HG02763 (cell line): ENCODE measurements at regions not wholly inside any gene's neighbourhood (a gene's known extent, or its start where the extent isn't known, plus 50 kb on each side); places are given as distances from the start of the nearest gene placed in this dataset.

ENCODE experiments used
- ATAC-seq: cut with Tn5 transposase; IDR thresholded peaks from one replicate; pipeline ENCODE4 v1.9.1; 2021; ENCODE audit warnings: mild to moderate bottlenecking, moderate library complexity; ENCODE audit not compliant: unreplicated experiment

DNA sequence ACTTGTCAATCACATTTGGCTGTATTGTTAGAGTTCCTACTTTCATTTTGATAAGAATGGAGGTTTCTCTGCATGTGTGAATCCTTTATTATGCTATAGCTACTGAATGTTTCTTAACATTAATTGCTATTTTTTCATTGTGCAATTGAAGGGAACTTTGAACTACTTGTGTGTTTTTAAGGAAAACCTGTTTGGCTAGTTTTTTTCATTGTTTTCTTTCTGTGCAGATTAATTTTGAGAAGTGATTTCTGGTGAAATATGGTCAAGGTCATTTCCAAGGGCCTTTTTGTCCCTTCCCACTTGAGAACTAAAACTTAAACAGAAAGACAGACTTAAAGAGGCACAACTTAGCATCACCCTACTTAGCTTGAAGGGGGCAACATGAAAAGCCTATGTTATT lies 1309.2 kb upstream of the WWC1 start:
- ATAC-seq, result no peak

DNA sequence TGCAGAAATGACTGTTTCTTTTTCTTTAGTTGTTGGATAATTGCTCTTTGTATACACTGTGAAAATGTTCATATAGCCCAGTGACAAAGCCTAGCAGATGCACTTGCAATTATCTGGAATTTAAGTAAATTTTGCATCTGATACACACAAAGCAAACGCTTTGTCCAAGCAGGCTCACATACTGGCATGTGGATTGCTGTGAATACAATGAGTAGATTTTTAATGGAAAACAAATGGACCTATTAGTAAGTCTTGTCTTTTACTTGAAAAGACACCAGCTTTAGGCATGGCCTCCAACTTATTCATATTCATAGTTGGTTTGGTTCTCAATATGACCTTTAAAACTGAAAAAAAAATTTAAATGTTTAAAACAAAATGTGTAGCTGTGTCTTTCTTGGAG lies 1299.8 kb upstream of the WWC1 start:
- ATAC-seq, result no peak

DNA sequence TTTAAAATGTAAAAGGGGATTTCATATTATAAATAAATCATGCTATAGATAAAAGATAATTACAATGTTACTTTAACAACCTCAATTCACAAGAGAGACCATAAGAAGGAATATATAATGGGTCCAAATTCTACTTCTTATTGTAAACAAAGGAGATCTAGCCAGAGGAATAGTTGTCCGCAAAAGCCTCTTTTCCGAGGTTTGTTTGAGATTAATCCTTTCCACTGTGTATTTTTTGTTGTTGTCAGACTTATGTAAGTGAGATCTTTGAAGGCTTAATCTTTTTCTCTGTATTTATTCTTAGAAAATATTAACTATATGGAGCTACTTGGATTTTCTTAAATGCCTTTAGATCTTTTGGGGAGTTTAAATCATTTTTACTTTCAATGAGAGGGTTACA lies 1299.3 kb upstream of the WWC1 start:
- no peak for ATAC-seq

DNA sequence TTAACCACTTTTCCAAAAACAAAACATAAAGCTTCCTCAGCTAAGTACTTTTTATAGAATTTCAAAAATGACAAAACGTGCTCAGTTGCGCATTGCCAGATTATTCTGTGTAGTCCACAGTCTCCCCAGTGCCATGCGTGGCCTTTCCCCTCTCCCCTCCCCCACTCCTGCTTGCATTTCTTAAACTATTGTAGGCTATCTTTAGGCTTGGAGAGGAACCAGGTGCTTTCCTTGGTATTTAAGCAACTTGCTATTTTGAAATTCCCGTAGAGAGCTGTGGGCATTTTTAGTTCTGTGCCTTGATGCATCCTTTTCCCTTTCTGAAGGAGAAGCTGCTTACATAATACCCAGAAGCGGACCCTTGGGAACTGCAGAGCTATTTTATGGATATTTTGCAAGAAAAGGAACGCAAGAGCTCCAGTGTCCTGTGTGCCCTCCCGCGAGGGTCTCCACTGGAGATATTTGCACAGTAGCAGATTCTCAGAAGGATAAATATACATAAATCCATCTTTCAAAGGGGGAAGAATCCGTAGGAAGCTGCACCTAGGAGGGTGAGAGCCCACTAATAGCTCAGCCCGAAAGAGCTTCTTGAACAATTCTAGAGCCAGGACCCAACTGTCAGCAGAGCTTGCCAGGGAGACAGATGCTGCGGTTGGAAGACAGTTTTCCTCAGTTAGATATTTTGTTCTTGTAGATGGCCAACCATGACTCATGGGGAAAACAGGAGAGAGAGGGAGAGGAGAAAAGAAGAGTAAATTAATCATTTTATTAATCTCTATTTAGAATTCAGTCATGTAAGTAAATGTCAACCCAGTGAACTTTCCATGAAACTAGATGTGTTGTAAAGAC lies 1298.3 kb upstream of the WWC1 start:
- ATAC-seq, result no peak

DNA sequence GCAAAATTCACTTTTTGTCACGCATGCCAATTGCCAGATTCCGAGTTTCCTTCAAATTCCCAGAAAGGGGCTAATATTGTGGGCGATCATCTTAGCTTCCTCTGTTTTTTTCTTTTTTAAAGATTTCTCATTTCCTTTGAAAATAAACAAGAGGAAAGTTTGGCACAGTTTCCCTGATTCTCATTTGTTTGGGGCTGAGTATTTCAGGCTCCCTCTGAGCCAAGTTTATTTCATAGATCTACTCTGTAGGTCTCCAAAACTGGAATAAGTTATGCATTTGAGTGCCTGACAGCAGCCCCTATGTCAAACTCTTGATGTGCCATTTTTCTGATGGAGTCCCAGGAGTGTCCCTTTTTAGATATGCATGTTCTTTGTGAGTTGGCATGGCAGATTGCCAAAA lies 1297.2 kb upstream of the WWC1 start:
- ATAC-seq, result no peak

DNA sequence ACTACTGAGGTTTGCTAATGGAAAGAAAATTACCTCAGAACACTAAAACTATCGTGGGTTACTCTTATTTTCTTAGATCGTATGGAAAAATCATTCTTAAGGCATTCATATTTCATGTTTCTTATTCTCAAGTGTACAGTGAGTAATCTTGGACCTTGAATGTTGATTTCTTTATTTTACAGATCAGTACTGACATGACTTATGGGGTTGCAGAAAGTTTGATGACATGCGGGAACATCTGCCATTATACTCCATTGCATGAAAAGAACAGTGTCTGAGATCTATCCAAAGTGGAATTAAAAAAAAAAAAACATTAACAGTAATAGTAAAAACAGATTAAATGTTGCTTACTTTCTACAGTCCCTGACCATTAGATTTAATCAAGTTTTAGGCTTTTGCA lies 1290.2 kb upstream of the WWC1 start:
- ATAC-seq, result no peak

DNA sequence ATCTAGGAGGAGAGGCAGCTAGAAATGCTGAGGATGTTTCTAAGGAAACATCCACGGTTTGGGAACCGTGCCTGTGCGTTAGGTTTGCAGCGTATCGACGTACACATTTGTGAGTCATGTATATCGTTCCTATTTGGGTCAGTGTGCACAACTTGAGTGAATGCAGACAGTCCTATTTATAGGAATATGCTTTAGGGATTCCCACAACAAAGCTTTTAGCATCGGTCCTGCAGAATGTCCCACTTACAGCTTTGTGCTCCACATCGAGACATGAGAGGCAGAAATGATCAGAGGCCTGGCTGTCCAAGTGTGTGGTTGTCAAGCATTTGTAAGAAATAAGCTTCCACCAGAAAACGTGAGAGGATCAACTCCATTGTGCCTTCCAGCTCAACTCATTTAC lies 1282.7 kb upstream of the WWC1 start:
- no peak for ATAC-seq

DNA sequence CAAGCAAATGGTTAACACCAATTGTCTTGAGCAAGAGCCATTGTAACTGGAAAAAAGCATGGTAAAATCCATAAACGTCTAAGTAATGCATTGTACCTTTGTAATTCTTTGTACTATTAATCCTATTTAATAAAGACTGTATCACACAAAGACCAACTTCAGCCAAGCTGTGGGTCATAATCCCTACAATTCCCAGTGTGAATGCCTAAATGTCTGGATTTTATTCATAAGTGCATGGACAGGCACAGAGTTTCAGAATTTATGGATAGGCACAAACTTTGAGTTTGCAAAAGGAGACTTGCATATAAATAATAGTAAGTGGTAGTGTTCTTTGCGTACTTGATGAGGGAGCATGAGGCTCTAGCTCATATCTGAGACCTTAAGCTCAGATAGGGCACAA lies 1280.2 kb upstream of the WWC1 start:
- no peak for ATAC-seq

DNA sequence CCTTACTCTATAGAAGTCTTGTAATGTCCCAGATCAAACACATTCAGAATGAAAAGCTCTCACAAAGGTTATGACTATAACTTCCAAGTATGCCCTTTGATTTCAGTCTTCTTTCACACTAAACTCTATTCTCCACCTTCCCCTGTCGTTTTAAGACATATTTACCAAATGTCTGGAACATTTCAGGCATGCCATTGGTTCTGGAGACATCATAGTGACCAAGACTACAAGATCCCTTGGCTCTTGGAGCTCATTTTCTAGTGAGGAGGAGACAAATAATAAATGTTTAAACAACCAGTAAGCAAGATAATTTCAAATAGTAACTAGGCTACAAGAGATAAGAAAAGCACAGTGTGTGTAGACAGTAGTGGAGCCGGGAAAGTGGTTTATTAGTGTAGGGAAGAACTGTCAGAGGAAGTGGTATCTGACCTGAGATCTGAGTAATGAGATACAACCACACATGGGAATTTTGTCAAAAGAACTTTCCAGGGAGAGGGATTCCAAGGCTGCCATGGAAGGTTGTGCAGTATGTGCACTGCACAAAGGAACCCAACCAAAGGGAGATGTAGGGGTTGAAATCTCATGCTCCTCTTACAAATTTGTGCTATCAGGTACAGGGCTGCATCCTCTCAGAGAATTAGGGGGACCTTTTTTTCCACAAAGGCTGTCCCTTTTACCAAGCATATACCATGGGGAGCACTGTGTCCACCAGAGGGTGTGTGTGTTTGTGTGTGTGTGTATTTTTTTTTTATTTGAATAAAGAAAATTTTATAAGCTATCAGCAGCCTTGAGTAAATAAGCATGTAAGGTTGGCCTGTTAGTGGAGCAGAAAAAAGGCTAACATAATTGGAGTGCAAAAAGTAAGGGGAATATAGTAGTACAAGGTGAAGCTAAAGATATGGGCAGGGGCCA lies 1279.1 kb upstream of the WWC1 start:
- no peak for ATAC-seq

DNA sequence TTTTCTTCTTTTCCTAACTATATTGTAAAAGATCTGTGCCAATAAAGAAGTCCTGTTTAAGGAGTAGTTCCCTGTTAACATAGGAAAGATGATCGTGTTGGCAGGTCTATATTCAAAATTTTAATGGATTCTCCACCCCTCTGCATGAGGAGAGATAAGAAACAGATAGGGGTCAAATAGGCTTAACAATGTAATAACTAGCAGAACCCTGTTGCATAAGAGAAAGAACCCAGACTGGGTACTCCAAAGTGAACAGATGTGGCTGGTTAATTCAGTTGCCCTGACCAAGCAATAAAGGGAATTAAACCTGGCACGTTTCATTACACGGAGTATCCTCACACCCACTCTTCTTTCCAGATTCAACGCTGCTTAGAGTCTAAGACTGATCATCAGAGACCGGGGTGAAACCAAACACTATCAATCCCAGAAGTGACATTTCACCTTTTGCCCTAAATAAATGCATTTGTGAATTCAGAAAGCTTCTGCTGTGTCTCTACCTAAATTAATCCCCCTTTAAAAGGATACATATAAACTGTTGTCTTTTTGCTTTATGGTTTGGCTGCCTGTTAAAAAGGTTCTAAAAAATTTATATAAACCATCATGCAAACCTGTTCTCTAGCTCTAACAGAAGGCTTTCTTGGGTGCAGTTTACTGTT lies 1276.9 kb upstream of the WWC1 start:
- no peak for ATAC-seq

DNA sequence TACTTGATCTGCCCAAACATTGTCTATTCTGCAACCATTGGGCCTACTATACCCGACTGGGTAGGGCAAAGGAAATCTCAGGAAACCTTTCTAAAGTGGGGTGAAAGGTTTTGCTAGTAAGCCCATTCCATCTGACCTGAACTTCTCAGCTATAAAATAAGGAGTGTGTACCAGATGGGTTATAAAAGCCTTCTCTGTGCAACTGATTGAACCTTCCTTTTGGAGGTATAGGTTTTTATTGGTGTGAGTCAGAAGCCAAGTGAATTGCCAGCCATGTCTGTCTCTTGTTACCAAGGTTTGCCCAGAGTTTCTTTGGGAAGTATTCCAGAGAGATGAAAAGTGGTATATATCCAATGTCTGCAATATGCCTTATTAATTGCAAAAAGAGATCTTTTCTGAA lies 1271.0 kb upstream of the WWC1 start:
- no peak for ATAC-seq

DNA sequence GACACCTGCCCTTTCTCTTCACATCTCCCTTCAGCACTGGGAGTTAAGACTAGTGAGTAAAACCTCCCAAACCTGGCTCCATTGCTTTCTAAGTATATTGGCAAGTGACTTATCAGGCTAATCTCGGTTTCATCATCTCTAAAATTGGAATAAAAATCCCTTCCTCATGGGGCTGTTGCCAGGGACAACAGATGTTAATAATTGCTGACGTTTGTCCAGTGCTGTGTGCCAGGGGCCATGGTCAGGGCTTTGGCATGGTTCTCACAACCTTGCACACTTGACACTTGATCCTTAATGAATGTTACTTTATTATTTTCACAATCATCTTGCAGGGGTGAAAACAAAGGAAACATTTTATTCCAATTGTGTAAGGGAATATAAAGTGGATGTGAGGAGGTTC lies 1262.0 kb upstream of the WWC1 start:
- no peak for ATAC-seq

DNA sequence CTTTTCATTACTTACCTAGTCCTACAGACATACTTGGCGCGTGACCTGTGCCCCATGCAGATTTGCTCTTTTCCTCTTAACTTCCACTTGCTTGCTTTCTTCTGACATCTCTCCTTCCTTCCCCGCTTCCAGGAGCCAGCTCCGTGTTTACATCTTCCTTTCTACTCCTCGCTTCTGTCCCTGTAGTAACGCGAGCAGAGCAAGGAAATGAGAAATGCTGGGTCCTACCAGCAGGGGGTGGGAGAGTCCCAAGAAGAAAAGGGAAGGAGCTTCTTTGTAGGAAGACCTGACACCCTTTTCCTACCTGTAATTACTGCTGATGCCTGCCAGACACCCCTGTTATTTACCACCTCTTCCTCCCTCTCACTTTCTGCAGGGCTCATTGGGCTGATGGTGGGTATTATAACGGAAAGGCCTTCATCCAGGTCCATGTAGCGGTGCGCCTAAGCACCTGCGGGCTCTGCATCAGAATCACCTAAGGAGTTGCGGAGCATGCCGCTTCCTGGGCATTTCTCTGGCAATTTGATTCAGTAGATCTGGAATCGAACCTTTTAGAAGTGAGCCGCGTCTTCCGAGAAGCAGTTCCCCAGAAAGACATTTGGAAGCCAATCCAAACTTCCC lies 1260.8 kb upstream of the WWC1 start:
- ATAC-seq, result no peak

DNA sequence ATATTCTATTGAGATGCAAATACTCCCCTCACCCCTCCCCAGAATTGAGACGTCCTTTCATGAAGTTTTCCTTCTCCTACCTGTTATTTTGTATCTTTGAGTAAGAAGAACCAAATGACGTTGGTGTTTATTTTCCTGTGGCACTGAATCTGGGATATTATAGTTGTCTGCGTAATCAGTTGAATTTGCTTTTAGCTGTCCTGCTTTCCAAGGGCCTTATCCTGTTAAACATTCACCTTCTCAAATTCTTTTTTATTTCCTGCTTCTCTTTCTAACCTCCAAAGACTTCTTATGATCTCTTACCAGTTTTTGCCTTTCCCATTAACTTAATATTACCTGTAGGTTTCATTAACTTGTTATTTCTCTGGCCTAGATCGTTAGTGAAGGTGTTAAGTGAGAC lies 1254.9 kb upstream of the WWC1 start:
- ATAC-seq, result no peak

DNA sequence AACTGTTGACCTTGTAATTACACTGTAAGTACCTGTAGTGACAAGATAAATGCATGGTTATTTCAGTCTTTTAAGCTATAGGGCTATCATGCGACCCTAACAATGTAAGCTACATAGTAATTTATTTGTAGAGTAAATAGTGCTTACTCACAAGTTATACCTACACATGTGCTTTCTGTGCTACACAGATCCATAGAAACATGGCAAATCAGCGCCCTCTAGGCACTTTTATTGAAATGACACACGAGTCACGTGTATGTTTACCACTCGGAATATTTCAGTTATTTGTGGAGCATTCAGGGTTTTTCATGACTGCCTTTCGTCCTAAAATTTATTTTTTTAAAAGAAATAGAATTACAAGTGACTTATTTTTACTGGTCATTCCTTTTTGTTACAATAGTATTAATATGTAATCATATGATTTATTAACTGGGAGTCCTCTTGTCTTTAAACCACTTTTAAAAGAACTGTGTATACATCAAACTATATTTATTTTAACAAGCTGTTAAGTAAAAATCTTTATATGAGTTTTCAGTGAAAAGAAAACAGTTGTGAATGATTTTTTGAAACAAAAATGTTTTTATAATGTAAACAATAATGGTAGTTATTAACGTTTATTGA lies 1242.3 kb upstream of the WWC1 start:
- no peak for ATAC-seq

DNA sequence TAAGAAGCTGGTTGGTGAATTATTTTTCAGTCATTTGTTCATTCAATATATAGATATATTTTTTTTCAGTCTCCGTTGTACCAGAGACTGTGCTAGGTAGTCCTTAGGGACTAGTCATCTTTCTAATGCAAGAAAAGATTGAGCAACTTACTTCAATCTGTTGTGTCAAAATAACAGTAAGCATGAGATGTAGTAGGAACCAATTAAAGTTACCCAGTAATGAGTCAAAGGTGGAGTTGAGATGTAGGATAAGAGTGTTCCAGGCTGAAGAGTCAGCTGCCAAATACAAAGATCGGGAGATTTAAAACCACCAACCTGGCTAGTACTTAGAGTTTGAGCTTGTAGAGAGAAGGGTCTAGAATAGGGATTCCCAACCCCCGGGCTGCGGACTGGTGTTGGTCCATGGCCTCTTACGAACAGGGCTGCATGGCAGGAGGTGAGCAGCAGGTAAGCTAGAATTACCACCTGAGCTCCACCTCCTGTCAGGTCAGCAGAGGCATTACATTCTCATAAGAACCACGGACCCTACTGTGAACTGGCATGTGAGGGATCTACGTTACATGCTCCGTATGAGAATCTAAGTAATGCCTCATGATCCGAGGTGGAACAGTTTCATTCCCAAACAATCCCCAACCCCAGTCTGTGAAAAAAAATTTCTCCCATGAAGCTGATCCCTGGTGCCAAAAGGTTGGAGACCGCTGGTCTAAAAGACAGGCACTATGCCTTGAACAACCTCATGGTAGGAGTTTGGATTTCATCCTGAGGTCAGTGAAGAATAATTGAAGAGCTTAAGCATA lies 1241.5 kb upstream of the WWC1 start:
- no peak for ATAC-seq

DNA sequence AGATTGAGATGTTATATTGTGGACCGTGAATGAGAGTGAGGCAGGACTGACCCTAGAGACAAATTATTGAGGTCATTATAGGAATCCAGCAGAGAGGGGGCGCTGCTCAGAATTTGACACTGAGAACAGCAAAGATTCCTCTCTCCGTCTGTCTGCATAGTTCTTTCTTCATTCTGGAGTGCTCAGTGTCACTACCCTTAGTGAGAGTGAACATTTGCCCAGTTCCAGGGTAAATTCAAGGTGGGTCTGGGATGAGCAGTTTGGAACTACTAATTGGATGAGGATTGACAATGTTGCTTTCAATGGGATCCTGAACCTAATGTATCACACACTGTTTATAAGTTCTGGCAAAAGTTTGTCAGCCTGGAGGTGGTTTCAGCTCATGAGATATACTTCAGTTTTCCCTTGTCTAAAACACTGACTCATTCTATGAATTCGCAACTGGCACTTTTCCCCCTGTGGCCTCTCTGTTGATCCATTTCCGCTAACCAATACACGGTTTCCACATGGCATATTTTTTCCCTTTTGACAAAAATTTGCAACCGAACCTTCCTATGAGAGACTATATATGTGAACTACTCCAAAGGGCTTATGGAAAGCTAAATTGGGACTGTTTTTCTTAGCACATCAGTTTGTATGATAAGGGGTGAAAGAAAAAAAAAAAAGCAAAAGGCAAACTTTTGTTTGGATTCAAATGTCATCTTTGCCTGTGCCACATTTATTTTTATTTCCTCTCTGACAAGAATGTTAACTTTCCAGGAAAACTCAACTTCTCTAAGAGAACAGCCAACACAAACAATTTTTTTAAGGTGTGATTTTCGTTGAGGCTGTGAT lies 1240.7 kb upstream of the WWC1 start:
- no peak for ATAC-seq

DNA sequence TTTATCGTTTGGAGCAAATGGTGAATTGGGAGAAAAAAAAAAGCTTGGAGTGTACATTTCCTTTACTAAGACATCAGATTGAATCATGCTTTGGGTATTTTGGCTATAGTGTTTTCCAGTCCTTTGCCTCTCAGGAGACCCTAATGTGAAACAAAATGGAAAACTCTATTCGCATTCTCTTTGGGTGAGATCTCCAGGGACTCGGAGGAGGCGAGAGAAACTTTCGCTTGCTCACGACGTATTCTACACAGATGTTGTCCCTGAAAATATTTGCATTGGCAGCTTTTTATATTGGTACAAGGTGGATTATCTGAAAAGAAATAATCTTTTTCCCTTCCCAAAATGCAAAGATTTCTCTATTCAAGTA lies 1240.1 kb upstream of the WWC1 start:
- no peak for ATAC-seq

DNA sequence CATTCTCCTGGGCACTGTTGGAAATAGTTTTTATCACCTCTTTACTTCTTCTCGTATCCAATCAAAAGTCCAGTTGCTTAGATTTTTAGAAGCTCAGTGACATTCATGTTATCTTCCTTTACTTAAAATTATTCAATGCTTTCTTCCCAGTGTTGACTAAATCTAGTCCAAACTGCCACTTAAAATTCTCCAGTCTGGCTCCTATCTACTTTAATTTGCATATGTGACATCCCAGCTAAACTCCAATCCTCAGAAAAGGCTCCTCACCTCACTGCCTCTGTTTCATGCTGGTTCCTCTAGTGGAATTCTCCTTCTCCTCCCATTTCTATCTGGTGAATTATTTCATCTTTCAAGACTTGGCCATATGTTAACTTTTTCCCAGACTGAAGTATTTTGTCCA lies 1238.7 kb upstream of the WWC1 start:
- ATAC-seq, result no peak
